Adipocyte (in vitro differentiated cells): ENCODE measurements at regions not wholly inside any gene's neighbourhood (a gene's known extent, or its start where the extent isn't known, plus 50 kb on each side); places are given as distances from the start of the nearest gene placed in this dataset.

Source experiments
- DNase-seq: peaks from one replicate; pipeline ENCODE4 v3.0.0-alpha.2; 2015; ENCODE audit warnings: low read depth
- H3K27me3 ChIP-seq: replicated peaks from 2 replicates; pipeline ENCODE4 v1.7.0; 2013; ENCODE audit warnings: mild to moderate bottlenecking, low read length, moderate library complexity; ENCODE audit not compliant: control insufficient read depth, insufficient read depth
- H3K36me3 ChIP-seq: 2 replicates; pipeline ENCODE4 v1.7.0; 2013; ENCODE audit warnings: low read length, mild to moderate bottlenecking, moderate library complexity; ENCODE audit not compliant: control insufficient read depth, insufficient read depth, severe bottlenecking
- H3K4me1 ChIP-seq: 2 replicates; pipeline ENCODE4 v1.7.0; 2013; ENCODE audit warnings: mild to moderate bottlenecking, low read length, moderate library complexity; ENCODE audit not compliant: control insufficient read depth, insufficient read depth
- H3K4me3 ChIP-seq: 2 replicates; pipeline ENCODE4 v1.7.0; 2013; ENCODE audit warnings: mild to moderate bottlenecking, low read length, moderate library complexity
- H3K9ac ChIP-seq: 2 replicates; pipeline ENCODE4 v1.7.0; 2013; ENCODE audit warnings: mild to moderate bottlenecking, low read length, moderate library complexity
- H3K9me3 ChIP-seq: 2 replicates; pipeline ENCODE4 v1.7.0; 2013; ENCODE audit warnings: mild to moderate bottlenecking, low read length, moderate library complexity; ENCODE audit not compliant: control insufficient read depth

- Histone ChIP-seq H3K27me3 (no peaks in the 10 kb centered on the region), H3K4me3 (no peak overlapping the region), H3K9me3 (peaks cover 3% of the 10 kb centered on the region), H3K36me3 (no peaks in the 10 kb centered on the region), H3K9ac (no peak overlapping the region), H3K4me1 (no peaks in the 10 kb centered on the region)
- DNase-seq = no peak
Observed at GRCh38 chr4:124806403-124806802, 93.9 kb upstream of the ANKRD50 start.

- H3K9me3 ChIP-seq = no peaks in the 10 kb centered on the region
- no peaks in the 10 kb centered on the region for H3K4me1 ChIP-seq
- DNase-seq = peak; percentile 23
- no peaks in the 10 kb centered on the region for H3K36me3 ChIP-seq
- no peaks in the 10 kb centered on the region for H3K27me3 ChIP-seq
- H3K9ac ChIP-seq = no peak overlapping the region
- no peak overlapping the region for H3K4me3 ChIP-seq
Observed at GRCh38 chr4:124804584-124804983, 92.1 kb upstream of the ANKRD50 start.

GRCh38 chr4:124804041-124804440 lies 91.5 kb upstream of the ANKRD50 start:
- Histone ChIP-seq H3K9me3 (no peaks in the 10 kb centered on the region), H3K27me3 (no peaks in the 10 kb centered on the region), H3K4me3 (no peak overlapping the region), H3K4me1 (no peaks in the 10 kb centered on the region), H3K9ac (no peak overlapping the region), H3K36me3 (no peaks in the 10 kb centered on the region)
- no peak for DNase-seq

- Histone ChIP-seq H3K4me3 (no peak overlapping the region), H3K4me1 (no peaks in the 10 kb centered on the region), H3K9ac (no peak overlapping the region), H3K27me3 (no peaks in the 10 kb centered on the region), H3K9me3 (no peaks in the 10 kb centered on the region), H3K36me3 (no peaks in the 10 kb centered on the region)
- no peak for DNase-seq
Observed at GRCh38 chr4:124803641-124804040, 91.1 kb upstream of the ANKRD50 start.

GRCh38 chr4:124803026-124803425 lies 90.5 kb upstream of the ANKRD50 start:
- Histone ChIP-seq H3K36me3 (no peaks in the 10 kb centered on the region), H3K9me3 (no peaks in the 10 kb centered on the region), H3K9ac (no peak overlapping the region), H3K27me3 (no peaks in the 10 kb centered on the region), H3K4me3 (no peak overlapping the region), H3K4me1 (no peaks in the 10 kb centered on the region)
- DNase-seq = no peak

- Histone ChIP-seq H3K9me3 (no peaks in the 10 kb centered on the region), H3K9ac (no peak overlapping the region), H3K36me3 (no peaks in the 10 kb centered on the region), H3K4me3 (no peak overlapping the region), H3K27me3 (no peaks in the 10 kb centered on the region), H3K4me1 (no peaks in the 10 kb centered on the region)
- peak; percentile 6 for DNase-seq
Observed at GRCh38 chr4:124797223-124797622, 84.7 kb upstream of the ANKRD50 start.

GRCh38 chr4:124790471-124790870 lies 77.9 kb upstream of the ANKRD50 start:
- H3K9me3 ChIP-seq = no peaks in the 10 kb centered on the region
- no peak for DNase-seq
- no peaks in the 10 kb centered on the region for H3K36me3 ChIP-seq
- no peaks in the 10 kb centered on the region for H3K27me3 ChIP-seq
- no peak overlapping the region for H3K4me3 ChIP-seq
- no peak overlapping the region for H3K9ac ChIP-seq
- H3K4me1 ChIP-seq = no peaks in the 10 kb centered on the region

GRCh38 chr4:124786634-124787033 lies 74.1 kb upstream of the ANKRD50 start:
- Histone ChIP-seq H3K4me3 (no peak overlapping the region), H3K9ac (no peak overlapping the region), H3K9me3 (no peaks in the 10 kb centered on the region), H3K27me3 (no peaks in the 10 kb centered on the region), H3K36me3 (no peaks in the 10 kb centered on the region), H3K4me1 (no peaks in the 10 kb centered on the region)
- no peak for DNase-seq

- Histone ChIP-seq H3K4me3 (no peak overlapping the region), H3K9ac (no peak overlapping the region), H3K9me3 (no peaks in the 10 kb centered on the region), H3K36me3 (no peaks in the 10 kb centered on the region), H3K27me3 (no peaks in the 10 kb centered on the region), H3K4me1 (no peaks in the 10 kb centered on the region)
- DNase-seq = no peak
Observed at GRCh38 chr4:124785645-124786044, 73.1 kb upstream of the ANKRD50 start.

GRCh38 chr4:124783847-124784246 lies 71.3 kb upstream of the ANKRD50 start:
- Histone ChIP-seq H3K9ac (no peak overlapping the region), H3K4me3 (no peak overlapping the region), H3K27me3 (no peaks in the 10 kb centered on the region), H3K9me3 (no peaks in the 10 kb centered on the region), H3K36me3 (no peaks in the 10 kb centered on the region), H3K4me1 (no peaks in the 10 kb centered on the region)
- peak; percentile 42 for DNase-seq

GRCh38 chr4:124777007-124777406 lies 64.5 kb upstream of the ANKRD50 start:
- no peaks in the 10 kb centered on the region for H3K4me1 ChIP-seq
- DNase-seq = no peak
- no peaks in the 10 kb centered on the region for H3K36me3 ChIP-seq
- H3K9me3 ChIP-seq = peaks cover 6% of the 10 kb centered on the region
- H3K27me3 ChIP-seq = no peaks in the 10 kb centered on the region
- no peak overlapping the region for H3K4me3 ChIP-seq
- no peak overlapping the region for H3K9ac ChIP-seq

GRCh38 chr4:124768596-124769365 lies 56.2 kb upstream of the ANKRD50 start:
- Histone ChIP-seq H3K36me3 (no peaks in the 10 kb centered on the region), H3K4me1 (no peaks in the 10 kb centered on the region), H3K9me3 (no peaks in the 10 kb centered on the region), H3K4me3 (no peak overlapping the region), H3K27me3 (no peaks in the 10 kb centered on the region), H3K9ac (no peak overlapping the region)
- peak; percentile 37 for DNase-seq
